GM23338 (cell line): ENCODE measurements at regions not wholly inside any gene's neighbourhood (a gene's known extent, or its start where the extent isn't known, plus 50 kb on each side); places are given as distances from the start of the nearest gene placed in this dataset.

Source experiments
- ATAC-seq: fragments of 200-7000 bp; cut with Tn5 transposase; 3 replicates; pipeline ENCODE4 v1.9.1; 2020
- DNase-seq: peaks from one replicate; pipeline ENCODE4 v3.0.0-alpha.2; 2015; ENCODE audit warnings: low spot score
- H2AFZ ChIP-seq: fragments of 200-600 bp; sonication (generic); 2 replicates; pipeline ENCODE4 v1.8.0; 2016; ENCODE audit warnings: antibody characterized with exemption, mild to moderate bottlenecking, moderate library complexity
- H3F3A ChIP-seq: fragments of 200-600 bp; sonication (generic); replicated peaks from 2 replicates; pipeline ENCODE4 v1.8.0; 2017; ENCODE audit warnings: antibody characterized with exemption, mixed run types, low read depth
- H3K27ac ChIP-seq: fragments of 200-600 bp; sonication (generic); 2 replicates; pipeline ENCODE4 v1.6.1; 2016; ENCODE audit warnings: low read depth
- H3K27me3 ChIP-seq: fragments of 200-600 bp; sonication (generic); 2 replicates; pipeline ENCODE4 v1.8.0; 2016; ENCODE audit warnings: mild to moderate bottlenecking, mixed run types, moderate library complexity; ENCODE audit not compliant: insufficient read depth
- H3K36me3 ChIP-seq: fragments of 200-600 bp; sonication (generic); 2 replicates; pipeline ENCODE4 v1.8.0; 2016; ENCODE audit warnings: mild to moderate bottlenecking; ENCODE audit not compliant: insufficient read depth
- H3K4me1 ChIP-seq: fragments of 200-600 bp; sonication (generic); 2 replicates; pipeline ENCODE4 v1.8.0; 2016; ENCODE audit warnings: mild to moderate bottlenecking, moderate library complexity; ENCODE audit not compliant: insufficient read depth
- H3K4me2 ChIP-seq: fragments of 200-600 bp; sonication (generic); 2 replicates; pipeline ENCODE4 v1.7.1; 2017; ENCODE audit warnings: mixed run types
- H3K4me3 ChIP-seq: fragments of 200-600 bp; sonication (generic); 2 replicates; pipeline ENCODE4 v1.6.1; 2016; ENCODE audit warnings: mixed run types
- H3K79me2 ChIP-seq: fragments of 200-600 bp; sonication (generic); replicated peaks from 2 replicates; pipeline ENCODE4 v1.8.0; 2017; ENCODE audit warnings: mild to moderate bottlenecking; ENCODE audit not compliant: insufficient read depth
- H3K9me2 ChIP-seq: fragments of 200-600 bp; sonication (generic); 2 replicates; pipeline ENCODE4 v1.8.0; 2017; ENCODE audit not compliant: insufficient read depth
- H4K20me1 ChIP-seq: fragments of 200-600 bp; sonication (generic); replicated peaks from 2 replicates; pipeline ENCODE4 v1.8.0; 2017; ENCODE audit warnings: mild to moderate bottlenecking; ENCODE audit not compliant: insufficient read depth
- H3K27ac Mint-ChIP-seq: 2 replicates; pipeline ENCODE4 v1.8.0; 2020; ENCODE audit warnings: inconsistent platforms, mild to moderate bottlenecking, moderate library complexity, mixed read lengths
- H3K27me3 Mint-ChIP-seq: 3 replicates; pipeline ENCODE4 v1.8.0; 2022; ENCODE audit warnings: low read depth, mild to moderate bottlenecking, moderate library complexity, mixed read lengths, inconsistent platforms; ENCODE audit not compliant: insufficient read depth, poor library complexity
- H3K36me3 Mint-ChIP-seq: 3 replicates; pipeline ENCODE4 v1.8.0; 2021; ENCODE audit warnings: low read depth, mild to moderate bottlenecking, inconsistent platforms, moderate library complexity, mixed read lengths
- H3K4me1 Mint-ChIP-seq: 3 replicates; pipeline ENCODE4 v1.8.0; 2020; ENCODE audit warnings: mild to moderate bottlenecking, inconsistent platforms, mixed read lengths
- H3K4me3 Mint-ChIP-seq: 3 replicates; pipeline ENCODE4 v1.8.0; 2021; ENCODE audit warnings: moderate library complexity, mild to moderate bottlenecking, inconsistent platforms, mixed read lengths
- H3K9me3 Mint-ChIP-seq: 3 replicates; pipeline ENCODE4 v1.8.0; 2020; ENCODE audit warnings: moderate library complexity, mild to moderate bottlenecking, inconsistent platforms, mixed read lengths
- REST ChIP-seq: IDR thresholded peaks from one replicate; pipeline ENCODE4 v1.6.1; 2018; ENCODE audit warnings: antibody characterized with exemption; ENCODE audit not compliant: unreplicated experiment
- STAT1 ChIP-seq: IDR thresholded peaks from one replicate; pipeline ENCODE4 v1.6.1; 2016; ENCODE audit warnings: antibody characterized with exemption; ENCODE audit not compliant: unreplicated experiment
- ZNF114 ChIP-seq: fragments of 250-450 bp; sonication (Bioruptor Pico); IDR thresholded peaks from 2 replicates; pipeline ENCODE4 v1.5.0; 2020; ENCODE audit warnings: mild to moderate bottlenecking, moderate library complexity
- ZNF331 ChIP-seq: fragments of 250-450 bp; sonication (Bioruptor Pico); IDR thresholded peaks from 2 replicates; pipeline ENCODE4 v1.5.0; 2020; ENCODE audit warnings: low read depth, mild to moderate bottlenecking, moderate library complexity
- TF ChIP-seq, protein P1 (sequence below): fragments of 250-450 bp; sonication (Bioruptor Pico); IDR thresholded peaks from 2 replicates; pipeline ENCODE4 v1.5.0; 2020; ENCODE audit warnings: mild to moderate bottlenecking, moderate library complexity

DNA sequence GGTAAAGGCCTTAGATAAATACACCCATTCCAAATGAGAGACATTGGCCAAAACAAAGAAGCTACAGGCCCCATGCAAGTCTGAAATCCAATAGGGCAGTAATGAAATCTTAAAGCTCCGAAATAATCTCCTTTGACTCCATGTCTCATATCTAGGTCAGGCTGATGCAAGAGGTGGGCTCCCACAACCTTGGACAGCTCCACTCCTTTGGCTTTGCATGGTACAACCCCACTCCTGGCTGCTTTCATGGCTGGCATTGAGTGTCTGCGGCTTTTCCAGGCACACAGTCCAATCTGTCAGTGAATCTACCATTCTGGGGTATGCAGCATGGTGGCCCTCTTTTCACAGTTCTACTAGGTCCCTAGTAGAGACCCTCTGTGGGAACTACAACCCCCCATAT lies 762.5 kb downstream of the LIG4 start:
- Histone ChIP-seq H3K4me2 (no peak overlapping the region), H2AFZ (no peak overlapping the region)

GRCh38 chr13:107450931-107451330 lies 764.4 kb downstream of the LIG4 start:
- TF ChIP-seq ZNF331 (CRISPR knock-in tag) (no peak), ZNF114 (CRISPR knock-in tag) (no peak)
- Mint-ChIP-seq H3K4me3 (no peak overlapping the region), H3K9me3 (peaks cover 37% of the 10 kb centered on the region), H3K36me3 (peaks cover 19% of the 10 kb centered on the region; the same call in 2 of the 3 replicates), H3K27me3 (peaks cover 2% of the 10 kb centered on the region), H3K27ac (no peak overlapping the region), H3K4me1 (no peaks in the 10 kb centered on the region)
- Histone ChIP-seq H3K4me3 (no peak overlapping the region), H3K79me2 (no peaks in the 10 kb centered on the region), H3F3A (no peaks in the 10 kb centered on the region), H3K4me2 (no peak overlapping the region), H3K4me1 (no peaks in the 10 kb centered on the region), H3K27ac (no peak overlapping the region), H3K36me3 (no peaks in the 10 kb centered on the region), H3K9me2 (no peaks in the 10 kb centered on the region), H3K27me3 (no peaks in the 10 kb centered on the region), H2AFZ (no peak overlapping the region), H4K20me1 (no peaks in the 10 kb centered on the region)
- ATAC-seq (no peak), DNase-seq (no peak)

More for the DNA sequence above, 762.5 kb downstream of the LIG4 start:
- Histone ChIP-seq H3K79me2 (no peaks in the 10 kb centered on the region), H3K27ac (no peak overlapping the region), H3K36me3 (no peaks in the 10 kb centered on the region), H3K4me3 (no peak overlapping the region), H3K27me3 (no peaks in the 10 kb centered on the region), H3K4me1 (no peaks in the 10 kb centered on the region), H3F3A (no peaks in the 10 kb centered on the region), H3K9me2 (no peaks in the 10 kb centered on the region), H4K20me1 (no peaks in the 10 kb centered on the region)
- H3K4me1 Mint-ChIP-seq = peaks cover 6% of the 10 kb centered on the region; the same call in 2 of the 3 replicates
- TF ChIP-seq REST (peak; percentile 37), STAT1 (no peak)
- H3K4me3 Mint-ChIP-seq = no peak overlapping the region
- peaks cover 37% of the 10 kb centered on the region for H3K9me3 Mint-ChIP-seq
- peaks cover 19% of the 10 kb centered on the region; the same call in 2 of the 3 replicates for H3K36me3 Mint-ChIP-seq
- H3K27me3 Mint-ChIP-seq = peaks cover 2% of the 10 kb centered on the region
- no peak for ATAC-seq
- no peak overlapping the region for H3K27ac Mint-ChIP-seq
- DNase-seq = no peak

GRCh38 chr13:107450431-107450830 lies 764.9 kb downstream of the LIG4 start:
- no peaks in the 10 kb centered on the region for H3K9me2 ChIP-seq
- H3K4me3 ChIP-seq = no peak overlapping the region
- H3K27ac ChIP-seq = no peak overlapping the region
- H2AFZ ChIP-seq = no peak overlapping the region
- H4K20me1 ChIP-seq = no peaks in the 10 kb centered on the region
- DNase-seq = no peak
- ATAC-seq = no peak
- no peaks in the 10 kb centered on the region for H3K36me3 ChIP-seq
- no peak overlapping the region for H3K4me2 ChIP-seq
- no peak overlapping the region for H3K4me3 Mint-ChIP-seq
- H3K9me3 Mint-ChIP-seq = peaks cover 35% of the 10 kb centered on the region
- H3K27ac Mint-ChIP-seq = no peak overlapping the region
- peaks cover 18% of the 10 kb centered on the region; the same call in 2 of the 3 replicates for H3K36me3 Mint-ChIP-seq
- H3K79me2 ChIP-seq = no peaks in the 10 kb centered on the region
- no peaks in the 10 kb centered on the region for H3F3A ChIP-seq
- H3K4me1 Mint-ChIP-seq = no peaks in the 10 kb centered on the region
- no peaks in the 10 kb centered on the region for H3K27me3 ChIP-seq
- H3K4me1 ChIP-seq = no peaks in the 10 kb centered on the region
- H3K27me3 Mint-ChIP-seq = peaks cover 2% of the 10 kb centered on the region
- TF ChIP-seq, protein P1, sequence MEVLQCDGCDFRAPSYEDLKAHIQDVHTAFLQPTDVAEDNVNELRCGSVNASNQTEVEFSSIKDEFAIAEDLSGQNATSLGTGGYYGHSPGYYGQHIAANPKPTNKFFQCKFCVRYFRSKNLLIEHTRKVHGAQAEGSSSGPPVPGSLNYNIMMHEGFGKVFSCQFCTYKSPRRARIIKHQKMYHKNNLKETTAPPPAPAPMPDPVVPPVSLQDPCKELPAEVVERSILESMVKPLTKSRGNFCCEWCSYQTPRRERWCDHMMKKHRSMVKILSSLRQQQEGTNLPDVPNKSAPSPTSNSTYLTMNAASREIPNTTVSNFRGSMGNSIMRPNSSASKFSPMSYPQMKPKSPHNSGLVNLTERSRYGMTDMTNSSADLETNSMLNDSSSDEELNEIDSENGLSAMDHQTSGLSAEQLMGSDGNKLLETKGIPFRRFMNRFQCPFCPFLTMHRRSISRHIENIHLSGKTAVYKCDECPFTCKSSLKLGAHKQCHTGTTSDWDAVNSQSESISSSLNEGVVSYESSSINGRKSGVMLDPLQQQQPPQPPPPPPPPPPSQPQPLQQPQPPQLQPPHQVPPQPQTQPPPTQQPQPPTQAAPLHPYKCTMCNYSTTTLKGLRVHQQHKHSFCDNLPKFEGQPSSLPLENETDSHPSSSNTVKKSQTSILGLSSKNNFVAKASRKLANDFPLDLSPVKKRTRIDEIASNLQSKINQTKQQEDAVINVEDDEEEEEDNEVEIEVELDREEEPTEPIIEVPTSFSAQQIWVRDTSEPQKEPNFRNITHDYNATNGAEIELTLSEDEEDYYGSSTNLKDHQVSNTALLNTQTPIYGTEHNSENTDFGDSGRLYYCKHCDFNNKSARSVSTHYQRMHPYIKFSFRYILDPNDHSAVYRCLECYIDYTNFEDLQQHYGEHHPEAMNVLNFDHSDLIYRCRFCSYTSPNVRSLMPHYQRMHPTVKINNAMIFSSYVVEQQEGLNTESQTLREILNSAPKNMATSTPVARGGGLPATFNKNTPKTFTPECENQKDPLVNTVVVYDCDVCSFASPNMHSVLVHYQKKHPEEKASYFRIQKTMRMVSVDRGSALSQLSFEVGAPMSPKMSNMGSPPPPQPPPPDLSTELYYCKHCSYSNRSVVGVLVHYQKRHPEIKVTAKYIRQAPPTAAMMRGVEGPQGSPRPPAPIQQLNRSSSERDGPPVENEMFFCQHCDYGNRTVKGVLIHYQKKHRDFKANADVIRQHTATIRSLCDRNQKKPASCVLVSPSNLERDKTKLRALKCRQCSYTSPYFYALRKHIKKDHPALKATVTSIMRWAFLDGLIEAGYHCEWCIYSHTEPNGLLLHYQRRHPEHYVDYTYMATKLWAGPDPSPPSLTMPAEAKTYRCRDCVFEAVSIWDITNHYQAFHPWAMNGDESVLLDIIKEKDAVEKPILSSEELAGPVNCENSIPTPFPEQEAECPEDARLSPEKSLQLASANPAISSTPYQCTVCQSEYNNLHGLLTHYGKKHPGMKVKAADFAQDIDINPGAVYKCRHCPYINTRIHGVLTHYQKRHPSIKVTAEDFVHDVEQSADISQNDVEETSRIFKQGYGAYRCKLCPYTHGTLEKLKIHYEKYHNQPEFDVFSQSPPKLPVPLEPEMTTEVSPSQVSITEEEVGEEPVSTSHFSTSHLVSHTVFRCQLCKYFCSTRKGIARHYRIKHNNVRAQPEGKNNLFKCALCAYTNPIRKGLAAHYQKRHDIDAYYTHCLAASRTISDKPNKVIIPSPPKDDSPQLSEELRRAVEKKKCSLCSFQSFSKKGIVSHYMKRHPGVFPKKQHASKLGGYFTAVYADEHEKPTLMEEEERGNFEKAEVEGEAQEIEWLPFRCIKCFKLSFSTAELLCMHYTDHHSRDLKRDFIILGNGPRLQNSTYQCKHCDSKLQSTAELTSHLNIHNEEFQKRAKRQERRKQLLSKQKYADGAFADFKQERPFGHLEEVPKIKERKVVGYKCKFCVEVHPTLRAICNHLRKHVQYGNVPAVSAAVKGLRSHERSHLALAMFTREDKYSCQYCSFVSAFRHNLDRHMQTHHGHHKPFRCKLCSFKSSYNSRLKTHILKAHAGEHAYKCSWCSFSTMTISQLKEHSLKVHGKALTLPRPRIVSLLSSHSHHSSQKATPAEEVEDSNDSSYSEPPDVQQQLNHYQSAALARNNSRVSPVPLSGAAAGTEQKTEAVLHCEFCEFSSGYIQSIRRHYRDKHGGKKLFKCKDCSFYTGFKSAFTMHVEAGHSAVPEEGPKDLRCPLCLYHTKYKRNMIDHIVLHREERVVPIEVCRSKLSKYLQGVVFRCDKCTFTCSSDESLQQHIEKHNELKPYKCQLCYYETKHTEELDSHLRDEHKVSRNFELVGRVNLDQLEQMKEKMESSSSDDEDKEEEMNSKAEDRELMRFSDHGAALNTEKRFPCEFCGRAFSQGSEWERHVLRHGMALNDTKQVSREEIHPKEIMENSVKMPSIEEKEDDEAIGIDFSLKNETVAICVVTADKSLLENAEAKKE (CRISPR knock-in tag) = no peak
